ENCODE measurements at regions not wholly inside any gene's neighbourhood (a gene's known extent, or its start where the extent isn't known, plus 50 kb on each side); places are given as distances from the start of the nearest gene placed in this dataset.
"Not testable (repeated sequence)": the region's sequence is repeated elsewhere in the genome, so short reads cannot be mapped to it uniquely, and the experiment has no call there.

- Histone ChIP-seq H3K9ac (ENCODE audit: low read length) (no peak overlapping the region), H3K79me2 (ENCODE audit: control insufficient read depth, insufficient read depth, low read length) (no peaks in the 10 kb centered on the region), H2AK5ac (ENCODE audit: low read length) (no peak overlapping the region), H3K79me1 (ENCODE audit: low read length) (no peaks in the 10 kb centered on the region), H2BK15ac (replicated peaks; ENCODE audit: low read depth) (no peak overlapping the region), H3K4me2 (ENCODE audit: low read length) (no peak overlapping the region), H3K18ac (ENCODE audit: low read length) (no peak overlapping the region), H3K4me3 (ENCODE audit: low read length) (no peak overlapping the region), H2BK120ac (ENCODE audit: low read depth, low read length) (no peak overlapping the region), H3K36me3 (ENCODE audit: control insufficient read depth, insufficient read depth, low read length) (no peaks in the 10 kb centered on the region), H3K27me3 (ENCODE audit: insufficient read depth, low read length, poor library complexity) (no peaks in the 10 kb centered on the region), H3K56ac (ENCODE audit: low read length) (no peak overlapping the region), H4K8ac (ENCODE audit: low read depth, low read length) (no peak overlapping the region), H3K27ac (ENCODE audit: low read depth, low read length) (no peak overlapping the region), H3K4ac (ENCODE audit: low read depth, low read length) (no peak overlapping the region), H3K4me1 (ENCODE audit: control insufficient read depth, low read depth, low read length) (no peaks in the 10 kb centered on the region), H4K5ac (ENCODE audit: low read length) (no peak overlapping the region), H2BK5ac (ENCODE audit: low read length) (no peak overlapping the region), H3K23ac (ENCODE audit: low read length) (no peak overlapping the region)
- DNase-seq = no peak
- WGBS (ENCODE audit: extremely low coverage, insufficient coverage, low lambda C conversion rate) = no CpG with 5 or more reads among the region's 4 CpGs
Measured at GRCh38 chr10:78339251-78339650, 305.6 kb downstream of the RPS24 start.

- no peaks in the 10 kb centered on the region for H3K27me3 ChIP-seq (ENCODE audit: insufficient read depth, low read length, poor library complexity)
- no peak overlapping the region for H3K27ac ChIP-seq (ENCODE audit: low read depth, low read length)
- H2BK120ac ChIP-seq (ENCODE audit: low read depth, low read length) = no peak overlapping the region
- no peak overlapping the region for H3K9ac ChIP-seq (ENCODE audit: low read length)
- H3K79me2 ChIP-seq (ENCODE audit: control insufficient read depth, insufficient read depth, low read length) = no peaks in the 10 kb centered on the region
- no peak for DNase-seq
- WGBS (ENCODE audit: extremely low coverage, insufficient coverage, low lambda C conversion rate) = no CpG with 5 or more reads among the region's 8 CpGs
- H2BK15ac ChIP-seq (replicated peaks; ENCODE audit: low read depth) = no peak overlapping the region
- no peak overlapping the region for H2BK5ac ChIP-seq (ENCODE audit: low read length)
- H4K5ac ChIP-seq (ENCODE audit: low read length) = no peak overlapping the region
- no peak overlapping the region for H4K8ac ChIP-seq (ENCODE audit: low read depth, low read length)
- no peak overlapping the region for H3K4me2 ChIP-seq (ENCODE audit: low read length)
- H3K36me3 ChIP-seq (ENCODE audit: control insufficient read depth, insufficient read depth, low read length) = no peaks in the 10 kb centered on the region
- H3K56ac ChIP-seq (ENCODE audit: low read length) = no peak overlapping the region
- no peak overlapping the region for H3K23ac ChIP-seq (ENCODE audit: low read length)
- no peak overlapping the region for H3K4ac ChIP-seq (ENCODE audit: low read depth, low read length)
- no peak overlapping the region for H3K18ac ChIP-seq (ENCODE audit: low read length)
- H3K4me3 ChIP-seq (ENCODE audit: low read length) = no peak overlapping the region
- H2AK5ac ChIP-seq (ENCODE audit: low read length) = no peak overlapping the region
- no peaks in the 10 kb centered on the region for H3K79me1 ChIP-seq (ENCODE audit: low read length)
- no peaks in the 10 kb centered on the region for H3K4me1 ChIP-seq (ENCODE audit: control insufficient read depth, low read depth, low read length)
Measured at GRCh38 chr10:78341953-78342614, 308.4 kb downstream of the RPS24 start.

GRCh38 chr10:78342827-78343653 lies 309.4 kb downstream of the RPS24 start:
- H2AK5ac ChIP-seq (ENCODE audit: low read length) = no peak overlapping the region
- H3K36me3 ChIP-seq (ENCODE audit: control insufficient read depth, insufficient read depth, low read length) = no peaks in the 10 kb centered on the region
- no peak overlapping the region for H2BK15ac ChIP-seq (replicated peaks; ENCODE audit: low read depth)
- H2BK5ac ChIP-seq (ENCODE audit: low read length) = no peak overlapping the region
- H3K4me3 ChIP-seq (ENCODE audit: low read length) = no peak overlapping the region
- H3K4me1 ChIP-seq (ENCODE audit: control insufficient read depth, low read depth, low read length) = no peaks in the 10 kb centered on the region
- H3K4me2 ChIP-seq (ENCODE audit: low read length) = no peak overlapping the region
- H3K18ac ChIP-seq (ENCODE audit: low read length) = no peak overlapping the region
- no peak overlapping the region for H4K5ac ChIP-seq (ENCODE audit: low read length)
- no peak overlapping the region for H3K9ac ChIP-seq (ENCODE audit: low read length)
- no peak overlapping the region for H4K8ac ChIP-seq (ENCODE audit: low read depth, low read length)
- no peak overlapping the region for H3K4ac ChIP-seq (ENCODE audit: low read depth, low read length)
- WGBS (ENCODE audit: extremely low coverage, insufficient coverage, low lambda C conversion rate) = no CpG with 5 or more reads among the region's 11 CpGs
- H3K79me2 ChIP-seq (ENCODE audit: control insufficient read depth, insufficient read depth, low read length) = no peaks in the 10 kb centered on the region
- no peaks in the 10 kb centered on the region for H3K79me1 ChIP-seq (ENCODE audit: low read length)
- H3K56ac ChIP-seq (ENCODE audit: low read length) = no peak overlapping the region
- no peaks in the 10 kb centered on the region for H3K27me3 ChIP-seq (ENCODE audit: insufficient read depth, low read length, poor library complexity)
- DNase-seq = no peak
- H2BK120ac ChIP-seq (ENCODE audit: low read depth, low read length) = no peak overlapping the region
- no peak overlapping the region for H3K27ac ChIP-seq (ENCODE audit: low read depth, low read length)
- H3K23ac ChIP-seq (ENCODE audit: low read length) = no peak overlapping the region

GRCh38 chr10:78344257-78344656 lies 310.6 kb downstream of the RPS24 start:
- H3K4me1 ChIP-seq (ENCODE audit: control insufficient read depth, low read depth, low read length); H4K5ac ChIP-seq (ENCODE audit: low read length); H3K4me2 ChIP-seq (ENCODE audit: low read length); H2BK15ac ChIP-seq (replicated peaks; ENCODE audit: low read depth); H2BK5ac ChIP-seq (ENCODE audit: low read length); H3K27ac ChIP-seq (ENCODE audit: low read depth, low read length); H3K79me2 ChIP-seq (ENCODE audit: control insufficient read depth, insufficient read depth, low read length); H2AK5ac ChIP-seq (ENCODE audit: low read length); H3K27me3 ChIP-seq (ENCODE audit: insufficient read depth, low read length, poor library complexity); H3K36me3 ChIP-seq (ENCODE audit: control insufficient read depth, insufficient read depth, low read length); H3K4ac ChIP-seq (ENCODE audit: low read depth, low read length); DNase-seq; H3K18ac ChIP-seq (ENCODE audit: low read length); H3K9ac ChIP-seq (ENCODE audit: low read length); H3K23ac ChIP-seq (ENCODE audit: low read length); H4K8ac ChIP-seq (ENCODE audit: low read depth, low read length); H3K4me3 ChIP-seq (ENCODE audit: low read length); H3K79me1 ChIP-seq (ENCODE audit: low read length); H3K56ac ChIP-seq (ENCODE audit: low read length); H2BK120ac ChIP-seq (ENCODE audit: low read depth, low read length): not testable (repeated sequence)
- WGBS (ENCODE audit: extremely low coverage, insufficient coverage, low lambda C conversion rate) = no CpG with 5 or more reads among the region's 8 CpGs

GRCh38 chr10:78345515-78345914 lies 311.9 kb downstream of the RPS24 start:
- no CpG with 5 or more reads among the region's 3 CpGs for WGBS (ENCODE audit: extremely low coverage, insufficient coverage, low lambda C conversion rate)
- H3K9ac ChIP-seq (ENCODE audit: low read length); DNase-seq; H3K4ac ChIP-seq (ENCODE audit: low read depth, low read length); H2BK5ac ChIP-seq (ENCODE audit: low read length); H3K79me2 ChIP-seq (ENCODE audit: control insufficient read depth, insufficient read depth, low read length); H4K8ac ChIP-seq (ENCODE audit: low read depth, low read length); H3K18ac ChIP-seq (ENCODE audit: low read length); H3K4me1 ChIP-seq (ENCODE audit: control insufficient read depth, low read depth, low read length); H3K27ac ChIP-seq (ENCODE audit: low read depth, low read length); H3K23ac ChIP-seq (ENCODE audit: low read length); H2BK15ac ChIP-seq (replicated peaks; ENCODE audit: low read depth); H3K4me3 ChIP-seq (ENCODE audit: low read length); H3K27me3 ChIP-seq (ENCODE audit: insufficient read depth, low read length, poor library complexity); H3K4me2 ChIP-seq (ENCODE audit: low read length); H2BK120ac ChIP-seq (ENCODE audit: low read depth, low read length); H4K5ac ChIP-seq (ENCODE audit: low read length); H2AK5ac ChIP-seq (ENCODE audit: low read length); H3K56ac ChIP-seq (ENCODE audit: low read length); H3K79me1 ChIP-seq (ENCODE audit: low read length); H3K36me3 ChIP-seq (ENCODE audit: control insufficient read depth, insufficient read depth, low read length): not testable (repeated sequence)

All from mesendoderm (in vitro differentiated cells).